D341Med (cell line): ENCODE measurements at regions not wholly inside any gene's neighbourhood (a gene's known extent, or its start where the extent isn't known, plus 50 kb on each side); places are given as distances from the start of the nearest gene placed in this dataset.
"Not testable (repeated sequence)": the region's sequence is repeated elsewhere in the genome, so short reads cannot be mapped to it uniquely, and the experiment has no call there.

Experiments
- DNase-seq: peaks from one replicate; pipeline ENCODE4 v3.0.0; 2012; ENCODE audit warnings: low spot score

- no peak for DNase-seq
Measured at GRCh38 chr1:118298397-118298796, 113.4 kb upstream of the SPAG17 start.

GRCh38 chr1:118297521-118297920 is 112.5 kb upstream of the SPAG17 start:
- no peak for DNase-seq

- no peak for DNase-seq
Measured at GRCh38 chr1:118294875-118295642, 110.0 kb upstream of the SPAG17 start.

GRCh38 chr1:118291661-118292060 is 106.6 kb upstream of the SPAG17 start:
- DNase-seq = no peak

GRCh38 chr1:118290571-118290970 is 105.5 kb upstream of the SPAG17 start:
- DNase-seq = no peak

- no peak for DNase-seq
Measured at GRCh38 chr1:118290046-118290445, 105.0 kb upstream of the SPAG17 start.

- DNase-seq = not testable (repeated sequence)
Measured at GRCh38 chr1:118280656-118281055, 95.6 kb upstream of the SPAG17 start.

GRCh38 chr1:118275472-118276115 is 90.6 kb upstream of the SPAG17 start:
- DNase-seq = no peak

GRCh38 chr1:118272884-118273283 is 87.9 kb upstream of the SPAG17 start:
- no peak for DNase-seq

- no peak for DNase-seq
Measured at GRCh38 chr1:118271883-118272282, 86.9 kb upstream of the SPAG17 start.

GRCh38 chr1:118269598-118269997 is 84.6 kb upstream of the SPAG17 start:
- DNase-seq = no peak

- no peak for DNase-seq
Measured at GRCh38 chr1:118266436-118266835, 81.4 kb upstream of the SPAG17 start.

GRCh38 chr1:118264343-118264742 is 79.3 kb upstream of the SPAG17 start:
- DNase-seq = no peak

- DNase-seq = no peak
Measured at GRCh38 chr1:118262865-118263264, 77.8 kb upstream of the SPAG17 start.

- no peak for DNase-seq
Measured at GRCh38 chr1:118258975-118259374, 73.9 kb upstream of the SPAG17 start.

- no peak for DNase-seq
Measured at GRCh38 chr1:118257946-118258345, 72.9 kb upstream of the SPAG17 start.

GRCh38 chr1:118254491-118255425 is 69.7 kb upstream of the SPAG17 start:
- DNase-seq = no peak

GRCh38 chr1:118254001-118254400 is 69.0 kb upstream of the SPAG17 start:
- no peak for DNase-seq

- DNase-seq = no peak
Measured at GRCh38 chr1:118253053-118253915, 68.3 kb upstream of the SPAG17 start.

GRCh38 chr1:118252624-118253023 is 67.6 kb upstream of the SPAG17 start:
- no peak for DNase-seq

- no peak for DNase-seq
Measured at GRCh38 chr1:118250232-118250631, 65.2 kb upstream of the SPAG17 start.

- no peak for DNase-seq
Measured at GRCh38 chr1:118249641-118250040, 64.6 kb upstream of the SPAG17 start.
